H1 (cell line): ENCODE measurements at regions not wholly inside any gene's neighbourhood (a gene's known extent, or its start where the extent isn't known, plus 50 kb on each side); places are given as distances from the start of the nearest gene placed in this dataset.

Experiments
- CTCF ChIA-PET: fragments of 300-600 bp; sonication (Branson Sonifier 250); formaldehyde crosslinking; loops from one replicate; lab custom pipeline; 2021; ENCODE audit not compliant: partially characterized antibody; lab: Charles Lee
- POLR2A ChIA-PET: fragments of 300-600 bp; sonication (Branson Sonifier 250); formaldehyde crosslinking; loops from one replicate; lab custom pipeline; 2021; ENCODE audit warnings: inconsistent platforms; ENCODE audit not compliant: partially characterized antibody; lab: Charles Lee
- DNase-seq, 2 experiments: peaks; one replicate each; pipeline versions ENCODE4 v3.0.0 to v3.0.0-alpha.2; 2010 to 2022; ENCODE audit warnings: low spot score in 2 of 2, low read depth in 1 of 2, mixed read lengths in 1 of 2
- FAIRE-seq: peaks from 2 replicates; lab custom pipeline; 2011; peaks lifted over from hg19 to GRCh38; lab: Jason Lieb, UNC
- H2AFZ ChIP-seq: 2 replicates; pipeline ENCODE4 v1.8.1; 2012; ENCODE audit warnings: low read length, inconsistent platforms
- H2AK5ac ChIP-seq: 2 replicates; pipeline ENCODE4 v1.6.1; 2013; ENCODE audit warnings: low read depth, low read length
- H2BK120ac ChIP-seq: replicated peaks from 2 replicates; pipeline ENCODE3; 2013; ENCODE audit warnings: low read depth, low read length, inconsistent platforms
- H2BK12ac ChIP-seq: 2 replicates; pipeline ENCODE4 v1.6.1; 2013; ENCODE audit warnings: low read depth, low read length
- H2BK15ac ChIP-seq: 2 replicates; pipeline ENCODE4 v1.6.1; 2013; ENCODE audit warnings: low read length
- H2BK20ac ChIP-seq: 2 replicates; pipeline ENCODE4 v1.6.1; 2013; ENCODE audit warnings: low read length
- H2BK5ac ChIP-seq: 2 replicates; pipeline ENCODE4 v1.6.1; 2013; ENCODE audit warnings: low read depth, low read length
- H3K14ac ChIP-seq: 2 replicates; pipeline ENCODE4 v1.6.1; 2013; ENCODE audit warnings: inconsistent platforms; ENCODE audit not compliant: insufficient read length
- H3K18ac ChIP-seq: 2 replicates; pipeline ENCODE4 v1.6.1; 2013; ENCODE audit warnings: low read length; ENCODE audit errors: extremely low read depth
- H3K23ac ChIP-seq: 2 replicates; pipeline ENCODE4 v1.6.1; 2013; ENCODE audit warnings: inconsistent platforms; ENCODE audit not compliant: insufficient read length
- H3K23me2 ChIP-seq: 2 replicates; pipeline ENCODE4 v1.6.1; 2013; ENCODE audit warnings: low read depth, low read length
- H3K27ac ChIP-seq: 2 replicates; pipeline ENCODE4 v1.6.1; 2011; ENCODE audit warnings: low read depth, low read length, inconsistent platforms
- H3K27me3 ChIP-seq, 4 experiments: replicated peaks in 1 of 4; 1 replicate in 1 of 4; 2 replicates in 3 of 4; pipeline versions ENCODE4 v1.6.1 to v1.8.1; 2011 to 2013; ENCODE audit warnings: low read length in 3 of 4, mild to moderate bottlenecking in 3 of 4, inconsistent platforms in 2 of 4, mixed read lengths in 2 of 4, moderate library complexity in 1 of 4; ENCODE audit not compliant: control insufficient read depth in 3 of 4, insufficient read depth in 3 of 4; ENCODE audit errors: extremely low read depth in 1 of 4
- H3K36me3 ChIP-seq, 4 experiments: 2 replicates each; pipeline versions ENCODE4 v1.6.1 to v1.8.1; 2011 to 2013; ENCODE audit warnings: mild to moderate bottlenecking in 4 of 4, low read length in 3 of 4, moderate library complexity in 2 of 4, control low read depth in 1 of 4, inconsistent platforms in 1 of 4; ENCODE audit not compliant: insufficient read depth in 4 of 4, control insufficient read depth in 2 of 4
- H3K4ac ChIP-seq: replicated peaks from 2 replicates; pipeline ENCODE3; 2013; ENCODE audit warnings: low read length, low read depth, mixed read lengths, inconsistent platforms; ENCODE audit not compliant: insufficient read length
- H3K4me1 ChIP-seq, 4 experiments: replicated peaks in 1 of 4; 1 replicate in 1 of 4; 2 replicates in 3 of 4; pipeline versions ENCODE4 v1.6.1 to v1.8.1; 2011 to 2013; ENCODE audit warnings: low read length in 3 of 4, inconsistent platforms in 2 of 4, mixed read lengths in 1 of 4; ENCODE audit not compliant: insufficient read depth in 4 of 4, control insufficient read depth in 3 of 4
- H3K4me2 ChIP-seq, 2 experiments: 2 replicates each; pipeline versions ENCODE4 v1.6.1 to v1.8.1; 2011 to 2013; ENCODE audit warnings: low read depth in 2 of 2, low read length in 2 of 2, control low read depth in 1 of 2, inconsistent platforms in 1 of 2, mild to moderate bottlenecking in 1 of 2; ENCODE audit not compliant: insufficient read depth in 1 of 2
- H3K4me3 ChIP-seq, 4 experiments: fragments of 200-600, 300-600 bp in 1 of 4; sonication (generic), shearing (Covaris generic), sonication (Bioruptor Twin) in 1 of 4; 2 replicates each; pipeline versions ENCODE4 v1.5.1 to v1.8.1; 2011 to 2016; ENCODE audit warnings: low read length in 4 of 4, low read depth in 3 of 4, control low read depth in 2 of 4, inconsistent platforms in 2 of 4, mild to moderate bottlenecking in 2 of 4, mixed read lengths in 1 of 4, moderate library complexity in 1 of 4; ENCODE audit not compliant: insufficient read depth in 2 of 4; ENCODE audit errors: extremely low read depth in 1 of 4
- H3K56ac ChIP-seq: replicated peaks from 2 replicates; pipeline ENCODE3; 2013; ENCODE audit warnings: low read depth, mild to moderate bottlenecking, mixed read lengths, low read length, inconsistent platforms; ENCODE audit not compliant: insufficient read length
- H3K79me1 ChIP-seq: 2 replicates; pipeline ENCODE4 v1.6.1; 2013; ENCODE audit warnings: low read depth, low read length, control low read depth
- H3K79me2 ChIP-seq, 2 experiments: 2 replicates each; pipeline versions ENCODE4 v1.6.1 to v1.8.1; 2012 to 2013; ENCODE audit warnings: low read length in 2 of 2, mild to moderate bottlenecking in 2 of 2, inconsistent platforms in 1 of 2; ENCODE audit not compliant: insufficient read depth in 2 of 2, control insufficient read depth in 1 of 2
- H3K9ac ChIP-seq, 4 experiments: replicated peaks in 1 of 4; 1 replicate in 1 of 4; 2 replicates in 3 of 4; pipeline versions ENCODE4 v1.6.1 to v1.8.1; 2011 to 2013; ENCODE audit warnings: low read depth in 3 of 4, low read length in 3 of 4, control low read depth in 2 of 4, mild to moderate bottlenecking in 2 of 4, moderate library complexity in 2 of 4, inconsistent platforms in 1 of 4; ENCODE audit errors: extremely low read depth in 1 of 4
- H3K9me3 ChIP-seq, 2 experiments: 2 replicates each; pipeline versions ENCODE4 v1.6.1 to v1.8.1; 2012 to 2013; ENCODE audit warnings: mild to moderate bottlenecking in 2 of 2, moderate library complexity in 2 of 2, control low read depth in 1 of 2, inconsistent platforms in 1 of 2, low read depth in 1 of 2, low read length in 1 of 2, mixed read lengths in 1 of 2; ENCODE audit not compliant: insufficient read depth in 2 of 2
- H4K20me1 ChIP-seq, 2 experiments: replicated peaks in 1 of 2; 2 replicates each; pipeline versions ENCODE3 to v1.8.1; 2011 to 2013; ENCODE audit warnings: inconsistent platforms in 2 of 2, low read length in 2 of 2, mild to moderate bottlenecking in 1 of 2; ENCODE audit not compliant: insufficient read depth in 2 of 2, control insufficient read depth in 1 of 2
- H4K5ac ChIP-seq: 2 replicates; pipeline ENCODE4 v1.6.1; 2013; ENCODE audit warnings: low read length, low read depth, mixed read lengths, inconsistent platforms; ENCODE audit not compliant: insufficient read length
- H4K8ac ChIP-seq: 2 replicates; pipeline ENCODE4 v1.8.0; 2013; ENCODE audit warnings: mild to moderate bottlenecking, moderate library complexity, low read length, inconsistent platforms; ENCODE audit not compliant: insufficient read depth; ENCODE audit errors: extremely low read depth
- H4K91ac ChIP-seq: replicated peaks from 2 replicates; pipeline ENCODE3; 2013; ENCODE audit warnings: low read length, mixed read lengths, inconsistent platforms; ENCODE audit not compliant: insufficient read length
- BCL11A ChIP-seq, 2 experiments: IDR thresholded peaks; one replicate each; pipeline ENCODE4 v1.6.1; 2011; ENCODE audit warnings: low read depth in 2 of 2, low read length in 2 of 2, mild to moderate bottlenecking in 2 of 2
- CHD1 ChIP-seq: IDR thresholded peaks from 2 replicates; pipeline ENCODE4 v1.6.1; 2012; ENCODE audit warnings: low read depth, low read length, improper control_type of control experiment
- EGR1 ChIP-seq: IDR thresholded peaks from 2 replicates; pipeline ENCODE4 v1.6.1; 2011; ENCODE audit warnings: low read depth, low read length, borderline replicate concordance
- EP300 ChIP-seq, 2 experiments: IDR thresholded peaks; 1 replicate in 1 of 2; 2 replicates in 1 of 2; pipeline ENCODE4 v1.6.1; 2011 to 2012; ENCODE audit warnings: low read depth in 2 of 2, low read length in 2 of 2, mild to moderate bottlenecking in 2 of 2, borderline replicate concordance in 1 of 2, inconsistent platforms in 1 of 2, moderate library complexity in 1 of 2
- EZH2 ChIP-seq: fragments of 200-600 bp; sonication (generic); IDR thresholded peaks from 2 replicates; pipeline ENCODE4 v1.7.1; 2012; ENCODE audit warnings: low read depth, mild to moderate bottlenecking, moderate library complexity, low read length, inconsistent platforms; ENCODE audit not compliant: severe bottlenecking
- GTF2F1 ChIP-seq: IDR thresholded peaks from 2 replicates; pipeline ENCODE4 v1.6.1; 2012; ENCODE audit warnings: low read depth, low read length, improper control_type of control experiment, borderline replicate concordance
- JUND ChIP-seq: IDR thresholded peaks from 2 replicates; pipeline ENCODE4 v1.6.1; 2011; ENCODE audit warnings: mild to moderate bottlenecking, improper control_type of control experiment, low read length
- KDM4A ChIP-seq: IDR thresholded peaks from one replicate; pipeline ENCODE4 v1.7.1; 2012; ENCODE audit warnings: low read depth, mild to moderate bottlenecking, moderate library complexity, low read length, inconsistent platforms; ENCODE audit not compliant: severe bottlenecking
- PHF8 ChIP-seq: fragments of 200-600 bp; sonication (generic); conservative IDR thresholded peaks from 2 replicates; pipeline ENCODE4 v1.7.1; 2012; ENCODE audit warnings: low read depth, mild to moderate bottlenecking, inconsistent platforms, low read length, moderate library complexity
- POU5F1 ChIP-seq: IDR thresholded peaks from 2 replicates; pipeline ENCODE4 v1.6.1; 2011; ENCODE audit warnings: low read depth, mild to moderate bottlenecking, low read length, moderate library complexity
- SP4 ChIP-seq: IDR thresholded peaks from 2 replicates; pipeline ENCODE4 v1.6.1; 2012; ENCODE audit warnings: low read length, inconsistent platforms
- TBP ChIP-seq: IDR thresholded peaks from 2 replicates; pipeline ENCODE4 v1.6.1; 2011; ENCODE audit warnings: low read depth, low read length, improper control_type of control experiment
- TCF12 ChIP-seq: IDR thresholded peaks from 2 replicates; pipeline ENCODE4 v1.6.1; 2011; ENCODE audit warnings: low read depth, mild to moderate bottlenecking, low read length
- WGBS, 2 experiments: shearing (Covaris generic) in 1 of 2; methylation state at CpG; one replicate each; pipeline versions ENCODE4 v1.1.6 to v1.1.7; 2013 to 2015; ENCODE audit warnings: low lambda C conversion rate in 2 of 2, mixed read lengths in 2 of 2, inconsistent platforms in 1 of 2, low coverage in 1 of 2, missing lambda C conversion rate in 1 of 2; ENCODE audit not compliant: insufficient replicate concordance in 2 of 2, insufficient coverage in 1 of 2, insufficient read length in 1 of 2; ENCODE audit errors: extremely low coverage in 1 of 2, missing lambda C conversion rate in 1 of 2; 5-methylcytosine and 5-hydroxymethylcytosine counted together
- TF ChIP-seq, protein P1 (sequence below): IDR thresholded peaks from 2 replicates; pipeline ENCODE4 v1.6.1; 2012; ENCODE audit warnings: inconsistent platforms

DNA sequence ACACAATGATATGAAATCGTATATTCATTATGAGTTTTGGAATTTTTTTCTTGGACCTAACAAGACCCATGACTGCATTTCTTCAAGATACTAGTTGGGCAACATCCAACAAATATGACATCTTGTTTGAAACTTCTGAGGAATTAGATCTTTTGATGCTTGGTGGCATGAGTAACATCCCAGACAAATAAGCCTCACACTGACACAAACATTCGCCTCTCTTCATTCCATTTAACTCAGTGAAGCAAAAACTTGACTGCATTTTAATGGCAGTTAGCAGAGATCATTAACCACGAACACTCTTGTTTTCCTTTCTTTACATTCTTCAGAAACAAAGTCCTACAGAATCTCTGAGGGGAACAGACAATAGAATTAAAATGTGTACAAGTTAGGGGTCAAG, 758.3 kb downstream of the C12orf50 start:
- 94% methylated on average over 3 of the region's 3 CpGs; no CpG with 5 or more reads in 1 of the 2 experiments for WGBS, 2 experiments

More for the DNA sequence above, 758.3 kb downstream of the C12orf50 start:
- Histone ChIP-seq H3K4me1 (no peaks in the 10 kb centered on the region), H3K27me3 (no peaks in the 10 kb centered on the region), H2BK20ac (no peak overlapping the region), H3K36me3 (no peaks in the 10 kb centered on the region), H2AFZ (0 out of 2 replicates have a peak overlapping the region, but pooled peaks have one; percentile 27), H3K23me2 (no peaks in the 10 kb centered on the region), H2BK15ac (no peak overlapping the region), H3K79me2 (no peaks in the 10 kb centered on the region), H3K79me1 (no peaks in the 10 kb centered on the region), H4K5ac (no peak overlapping the region), H4K8ac (no peak overlapping the region), H4K91ac (no peak overlapping the region), H3K4me2 (no peak overlapping the region), H3K9ac (no peak overlapping the region), H3K14ac (no peak overlapping the region), H2AK5ac (no peak overlapping the region), H3K9me3 (no peaks in the 10 kb centered on the region), H4K20me1 (no peaks in the 10 kb centered on the region), H2BK5ac (no peak overlapping the region), H2BK12ac (no peak overlapping the region), H3K56ac (no peak overlapping the region), H3K4ac (no peak overlapping the region), H2BK120ac (no peak overlapping the region), H3K27ac (no peak overlapping the region), H3K23ac (no peak overlapping the region), H3K18ac (no peak overlapping the region), H3K4me3 (no peak overlapping the region)
- TF ChIP-seq EP300 (IDR thresholded peaks at IDR 0.05; ENCODE audit: borderline replicate concordance in 1 of 2, low read depth in 2 of 2, low read length in 2 of 2), result no peak
- TF ChIP-seq EZH2, result no peak
- no peak for TF ChIP-seq TCF12
- no peak for TF ChIP-seq POU5F1
- TF ChIP-seq GTF2F1, result no peak
- TF ChIP-seq, protein P1, sequence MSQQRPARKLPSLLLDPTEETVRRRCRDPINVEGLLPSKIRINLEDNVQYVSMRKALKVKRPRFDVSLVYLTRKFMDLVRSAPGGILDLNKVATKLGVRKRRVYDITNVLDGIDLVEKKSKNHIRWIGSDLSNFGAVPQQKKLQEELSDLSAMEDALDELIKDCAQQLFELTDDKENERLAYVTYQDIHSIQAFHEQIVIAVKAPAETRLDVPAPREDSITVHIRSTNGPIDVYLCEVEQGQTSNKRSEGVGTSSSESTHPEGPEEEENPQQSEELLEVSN, result no peak
- no peak for TF ChIP-seq EGR1
- no peak for TF ChIP-seq TBP
- no peak for TF ChIP-seq SP4
- no peak for TF ChIP-seq JUND
- TF ChIP-seq KDM4A, result no peak
- TF ChIP-seq CHD1, result no peak
- no peak for TF ChIP-seq BCL11A (IDR thresholded peaks at IDR 0.05; ENCODE audit: low read depth in 2 of 2, low read length in 2 of 2)
- TF ChIP-seq PHF8, result no peak
- DNase-seq (no peak), FAIRE-seq (no peak)
- ChIA-PET POLR2A (no interaction called here), CTCF (no interaction called here)
